Suprapubic skin (tissue), 4 donors: ENCODE measurements at regions not wholly inside any gene's neighbourhood (a gene's known extent, or its start where the extent isn't known, plus 50 kb on each side); places are given as distances from the start of the nearest gene placed in this dataset.

Experiments
- DNase-seq, 2 donors: peaks; one replicate each; pipeline ENCODE4 v3.0.0-alpha.2; 2019; ENCODE audit warnings: low spot score in 2 of 2
- H3K27ac ChIP-seq: fragments of 200-600 bp; sonication (generic); one replicate; pipeline ENCODE4 v1.5.1; 2019
- H3K27me3 ChIP-seq: fragments of 200-600 bp; sonication (generic); one replicate; pipeline ENCODE4 v1.5.1; 2019
- H3K36me3 ChIP-seq: fragments of 200-600 bp; sonication (generic); one replicate; pipeline ENCODE4 v1.5.1; 2019
- H3K4me1 ChIP-seq: fragments of 200-600 bp; sonication (generic); one replicate; pipeline ENCODE4 v1.5.1; 2019
- H3K4me3 ChIP-seq: fragments of 200-600 bp; sonication (generic); one replicate; pipeline ENCODE4 v1.5.1; 2019; ENCODE audit warnings: mild to moderate bottlenecking
- H3K9me3 ChIP-seq: fragments of 200-600 bp; sonication (generic); one replicate; pipeline ENCODE4 v1.5.1; 2019
- CTCF ChIP-seq, 2 donors: fragments of 200-600 bp in 1 of 2; fragments of 450-650 bp in 1 of 2; sonication (generic) in 1 of 2; IDR thresholded peaks; one replicate each; pipeline ENCODE4 v1.5.1; 2016 to 2019; ENCODE audit warnings: antibody characterized with exemption in 2 of 2, mild to moderate bottlenecking in 1 of 2, moderate library complexity in 1 of 2
- EP300 ChIP-seq: sonication (generic); formaldehyde crosslinking; IDR thresholded peaks from one replicate; pipeline ENCODE4 v1.6.1; 2017; ENCODE audit warnings: antibody characterized with exemption
- POLR2A ChIP-seq, 2 donors: fragments of 450-650 bp; IDR thresholded peaks; one replicate each; pipeline ENCODE4 v1.6.1; 2017; ENCODE audit warnings: antibody characterized with exemption in 2 of 2, mild to moderate bottlenecking in 2 of 2, moderate library complexity in 2 of 2
- POLR2AphosphoS5 ChIP-seq, 3 donors: sonication (generic); formaldehyde crosslinking; IDR thresholded peaks; one replicate each; pipeline ENCODE4 v1.6.1; 2017; ENCODE audit warnings: antibody characterized with exemption in 3 of 3
- WGBS: methylation state at CpG from one replicate; pipeline ENCODE4 v1.1.5; 2018; 5-methylcytosine and 5-hydroxymethylcytosine counted together

GRCh38 chr12:58809064-58809607 is 111.2 kb downstream of the LRIG3 start:
- TF ChIP-seq POLR2A (IDR thresholded peaks at IDR 0.05) (no peak), POLR2AphosphoS5 (IDR thresholded peaks at IDR 0.05) (no peak), CTCF (IDR thresholded peaks at IDR 0.05) (no peak), EP300 (no peak)
- H3K27ac ChIP-seq, result no peak overlapping the region
- WGBS, result 79% methylated on average over 4 of the region's 4 CpGs
- no peaks in the 10 kb centered on the region for H3K27me3 ChIP-seq
- H3K36me3 ChIP-seq, result no peaks in the 10 kb centered on the region
- H3K9me3 ChIP-seq, result no peaks in the 10 kb centered on the region
- DNase-seq, result no peak
- H3K4me3 ChIP-seq, result no peak overlapping the region
- no peaks in the 10 kb centered on the region for H3K4me1 ChIP-seq

GRCh38 chr12:58811346-58811745 is 109.0 kb downstream of the LRIG3 start:
- Histone ChIP-seq H3K27ac (no peak overlapping the region), H3K4me1 (no peaks in the 10 kb centered on the region), H3K36me3 (no peaks in the 10 kb centered on the region), H3K27me3 (no peaks in the 10 kb centered on the region), H3K4me3 (no peak overlapping the region), H3K9me3 (no peaks in the 10 kb centered on the region)
- 81% methylated on average over 2 of the region's 2 CpGs for WGBS
- no peak for DNase-seq
- no peak for TF ChIP-seq CTCF (IDR thresholded peaks at IDR 0.05)
- no peak for TF ChIP-seq EP300
- TF ChIP-seq POLR2AphosphoS5 (IDR thresholded peaks at IDR 0.05), result no peak
- TF ChIP-seq POLR2A (IDR thresholded peaks at IDR 0.05), result no peak

- TF ChIP-seq EP300 (no peak), POLR2A (IDR thresholded peaks at IDR 0.05) (no peak), CTCF (IDR thresholded peaks at IDR 0.05) (no peak), POLR2AphosphoS5 (IDR thresholded peaks at IDR 0.05) (no peak)
- Histone ChIP-seq H3K4me3 (no peak overlapping the region), H3K27ac (no peak overlapping the region), H3K4me1 (no peaks in the 10 kb centered on the region), H3K27me3 (no peaks in the 10 kb centered on the region), H3K36me3 (no peaks in the 10 kb centered on the region), H3K9me3 (no peaks in the 10 kb centered on the region)
- 84% methylated on average over 2 of the region's 2 CpGs for WGBS
- DNase-seq, result no peak
Measured at GRCh38 chr12:58812214-58812613, 108.1 kb downstream of the LRIG3 start.

GRCh38 chr12:58814036-58814435 is 106.3 kb downstream of the LRIG3 start:
- no peak overlapping the region for H3K27ac ChIP-seq
- H3K9me3 ChIP-seq, result no peaks in the 10 kb centered on the region
- H3K27me3 ChIP-seq, result no peaks in the 10 kb centered on the region
- no peak overlapping the region for H3K4me3 ChIP-seq
- WGBS, result 38% methylated on average over 1 of the region's 1 CpG
- TF ChIP-seq POLR2A (IDR thresholded peaks at IDR 0.05) (no peak), EP300 (no peak), CTCF (IDR thresholded peaks at IDR 0.05) (no peak), POLR2AphosphoS5 (IDR thresholded peaks at IDR 0.05) (no peak)
- H3K4me1 ChIP-seq, result no peaks in the 10 kb centered on the region
- DNase-seq, result no peak
- H3K36me3 ChIP-seq, result no peaks in the 10 kb centered on the region

GRCh38 chr12:58815235-58815634 is 105.1 kb downstream of the LRIG3 start:
- Histone ChIP-seq H3K9me3 (no peaks in the 10 kb centered on the region), H3K36me3 (no peaks in the 10 kb centered on the region), H3K4me1 (no peaks in the 10 kb centered on the region), H3K4me3 (no peak overlapping the region), H3K27me3 (no peaks in the 10 kb centered on the region), H3K27ac (no peak overlapping the region)
- no peak for TF ChIP-seq EP300
- TF ChIP-seq CTCF (IDR thresholded peaks at IDR 0.05), result no peak
- no peak for TF ChIP-seq POLR2A (IDR thresholded peaks at IDR 0.05)
- TF ChIP-seq POLR2AphosphoS5 (IDR thresholded peaks at IDR 0.05), result no peak
- DNase-seq, result no peak
- WGBS, result 83% methylated on average over 3 of the region's 3 CpGs
